A549 (cell line): ENCODE measurements at regions not wholly inside any gene's neighbourhood (a gene's known extent, or its start where the extent isn't known, plus 50 kb on each side); places are given as distances from the start of the nearest gene placed in this dataset.

Experiments
- ATAC-seq, 2 experiments: fragments of 200-7000 bp in 1 of 2; fragments of >200 bp in 1 of 2; cut with Nextera tagmentation in 1 of 2; cut with Tn5 transposase in 1 of 2; 3 replicates each; pipeline versions ENCODE4 v1.8.0 to v1.9.1; 2018 to 2020; ENCODE audit warnings: mild to moderate bottlenecking in 1 of 2, moderate library complexity in 1 of 2
- CTCF ChIA-PET: fragments of 300-600 bp; sonication (Branson Sonifier 250); formaldehyde crosslinking; extraction: SDS; loops from one replicate; lab custom pipeline; 2021; ENCODE audit warnings: antibody characterized with exemption, inconsistent platforms; lab: Yijun Ruan, JAX
- POLR2A ChIA-PET: fragments of 350-600 bp; formaldehyde crosslinking; extraction: SDS; loops from one replicate; lab custom pipeline; 2021; ENCODE audit warnings: antibody characterized with exemption, inconsistent platforms; lab: Yijun Ruan, JAX
- DNase-seq, 2 experiments: peaks; one replicate each; pipeline versions ENCODE4 v3.0.0 to v3.0.0-alpha.2; 2011 to 2016; ENCODE audit warnings: low read depth in 1 of 2, low spot score in 1 of 2
- FAIRE-seq: peaks from 2 replicates; lab custom pipeline; 2011; peaks lifted over from hg19 to GRCh38; lab: Jason Lieb, UNC
- H3K27ac ChIP-seq, 2 experiments: fragments of >200 bp; sonication (Bioruptor Twin); formaldehyde crosslinking; 3 replicates each; pipeline ENCODE4 v1.5.1; 2016 to 2017
- H3K4me1 ChIP-seq: fragments of >200 bp; sonication (Bioruptor Twin); formaldehyde crosslinking; 3 replicates; pipeline ENCODE4 v1.6.1; 2016
- H3K4me2 ChIP-seq: fragments of >200 bp; sonication (Bioruptor Twin); formaldehyde crosslinking; 3 replicates; pipeline ENCODE4 v1.6.1; 2016
- H3K4me3 ChIP-seq: fragments of >200 bp; sonication (Bioruptor Twin); formaldehyde crosslinking; 3 replicates; pipeline ENCODE4 v1.5.1; 2016
- H3K9me3 ChIP-seq: fragments of >200 bp; sonication (Bioruptor Twin); formaldehyde crosslinking; 3 replicates; pipeline ENCODE4 v1.6.1; 2016
- BHLHE40 ChIP-seq: IDR thresholded peaks from 2 replicates; pipeline ENCODE4 v1.6.1; 2012; ENCODE audit warnings: low read depth, low read length, inconsistent platforms
- CBX8 ChIP-seq: fragments of 200-600 bp; sonication (generic); IDR thresholded peaks from 2 replicates; pipeline ENCODE4 v1.6.1; 2016
- CHD2 ChIP-seq: fragments of 150-350 bp; IDR thresholded peaks from 2 replicates; pipeline ENCODE4 v1.6.1; 2014; ENCODE audit warnings: low read length; ENCODE audit not compliant: partially characterized antibody
- CHD4 ChIP-seq: fragments of 200-600 bp; sonication (generic); IDR thresholded peaks from 2 replicates; pipeline ENCODE4 v1.6.1; 2016; ENCODE audit warnings: antibody characterized with exemption, mild to moderate bottlenecking, borderline replicate concordance
- E2F6 ChIP-seq: IDR thresholded peaks from 2 replicates; pipeline ENCODE4 v1.6.1; 2012; ENCODE audit warnings: low read depth, borderline replicate concordance
- EHF ChIP-seq: fragments of 250-450 bp; sonication (Bioruptor Pico); IDR thresholded peaks from 2 replicates; pipeline ENCODE4 v1.5.0; 2020; ENCODE audit warnings: mild to moderate bottlenecking
- FOSL2 ChIP-seq, 2 experiments: fragments of 450-650 bp in 1 of 2; fragments of >200 bp in 1 of 2; sonication (Bioruptor Twin) in 1 of 2; formaldehyde crosslinking; IDR thresholded peaks; 2 replicates each; pipeline versions ENCODE4 v1.5.0 to v1.6.1; 2016 to 2020; ENCODE audit warnings: mild to moderate bottlenecking in 1 of 2, moderate library complexity in 1 of 2
- FOXS1 ChIP-seq: fragments of 250-450 bp; sonication (Bioruptor Pico); IDR thresholded peaks from 2 replicates; pipeline ENCODE4 v1.5.0; 2020; ENCODE audit warnings: mild to moderate bottlenecking, moderate library complexity
- HDAC2 ChIP-seq: fragments of 200-600 bp; sonication (generic); IDR thresholded peaks from 2 replicates; pipeline ENCODE4 v1.6.1; 2016
- HEYL ChIP-seq: fragments of 250-450 bp; sonication (Bioruptor Pico); IDR thresholded peaks from 2 replicates; pipeline ENCODE4 v1.8.0; 2021; ENCODE audit warnings: mild to moderate bottlenecking, moderate library complexity
- JUN ChIP-seq, 2 experiments: fragments of >200 bp; sonication (Bioruptor Twin); formaldehyde crosslinking; IDR thresholded peaks; 2 replicates in 1 of 2; 3 replicates in 1 of 2; pipeline ENCODE4 v1.6.1; 2016 to 2017
- KDM5A ChIP-seq: fragments of 200-600 bp; sonication (generic); IDR thresholded peaks from 2 replicates; pipeline ENCODE4 v1.6.1; 2016; ENCODE audit warnings: antibody characterized with exemption, mild to moderate bottlenecking
- MAX ChIP-seq: IDR thresholded peaks from 2 replicates; pipeline ENCODE4 v1.6.1; 2012
- MYC ChIP-seq: IDR thresholded peaks from 2 replicates; pipeline ENCODE4 v1.6.1; 2012; ENCODE audit warnings: mild to moderate bottlenecking, inconsistent platforms, low read length, improper control_type of control experiment, borderline replicate concordance
- NFE2L2 ChIP-seq: fragments of 150-350 bp; conservative IDR thresholded peaks from 2 replicates; pipeline ENCODE4 v1.6.1; 2014; ENCODE audit warnings: low read length
- RAD21 ChIP-seq, 2 experiments: fragments of >200 bp in 1 of 2; sonication (Bioruptor Twin) in 1 of 2; formaldehyde crosslinking in 1 of 2; IDR thresholded peaks in 1 of 2; conservative IDR thresholded peaks in 1 of 2; 2 replicates in 1 of 2; 3 replicates in 1 of 2; pipeline ENCODE4 v1.6.1; 2012 to 2018; ENCODE audit warnings: inconsistent platforms in 1 of 2
- RCOR1 ChIP-seq: fragments of 150-350 bp; IDR thresholded peaks from 2 replicates; pipeline ENCODE4 v1.6.1; 2014; ENCODE audit warnings: antibody characterized with exemption, low read length, low read depth
- REST ChIP-seq: fragments of 200-600 bp; sonication (generic); IDR thresholded peaks from 2 replicates; pipeline ENCODE4 v1.6.1; 2016; ENCODE audit warnings: antibody characterized with exemption, mild to moderate bottlenecking, moderate library complexity
- ZFP36 ChIP-seq: fragments of 450-650 bp; IDR thresholded peaks from 2 replicates; pipeline ENCODE4 v1.6.1; 2014; ENCODE audit warnings: borderline replicate concordance; ENCODE audit not compliant: partially characterized antibody
- ZSCAN20 ChIP-seq: fragments of 250-450 bp; sonication (Bioruptor Pico); IDR thresholded peaks from 2 replicates; pipeline ENCODE4 v1.8.0; 2022; ENCODE audit warnings: mild to moderate bottlenecking, moderate library complexity
- WGBS: methylation state at CpG from one replicate; pipeline ENCODE4 v1.1.6; 2017; ENCODE audit errors: missing lambda C conversion rate; 5-methylcytosine and 5-hydroxymethylcytosine counted together
- TF ChIP-seq, protein P1 (sequence below): fragments of 250-450 bp; sonication (Bioruptor Pico); IDR thresholded peaks from 2 replicates; pipeline ENCODE4 v1.5.0; 2021; ENCODE audit warnings: mild to moderate bottlenecking, moderate library complexity, borderline replicate concordance
- TF ChIP-seq, protein P2 (sequence below): fragments of >200 bp; sonication (Bioruptor Twin); formaldehyde crosslinking; IDR thresholded peaks from 2 replicates; pipeline ENCODE4 v1.6.1; 2016

DNA sequence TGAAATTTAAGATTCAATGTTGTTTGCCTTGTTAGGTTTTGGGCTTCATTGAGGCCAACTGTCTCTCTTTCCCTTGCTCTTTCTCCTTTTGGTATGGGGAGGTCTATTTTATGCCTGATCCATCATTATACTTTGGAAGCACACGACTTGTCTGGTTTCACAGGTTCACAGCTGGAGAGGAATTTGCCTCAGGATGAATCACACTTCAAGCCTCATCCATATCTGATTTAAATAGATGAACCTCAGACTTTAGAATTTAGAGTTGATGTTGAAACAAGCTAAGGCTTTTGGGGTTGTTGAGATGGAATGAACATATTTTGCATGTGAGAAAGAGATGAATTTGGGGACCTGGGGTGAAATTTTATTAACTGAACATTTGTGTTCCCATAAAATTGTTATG, 150.5 kb upstream of the IGFBP3 start:
- no peak overlapping the region for H3K4me2 ChIP-seq
- no peak overlapping the region for H3K4me3 ChIP-seq
- DNase-seq (no peak), FAIRE-seq (no peak), ATAC-seq (no peak)
- CTCF ChIA-PET: interaction anchor here (0.6 to 1.8 kb wide), 2 partner anchors 85 to 149 kb away, joined by 3 to 9 read pairs; no protein-coding TSS in a partner anchor
- peaks cover 3% of the 10 kb centered on the region; the same call in 1 of the 3 replicates for H3K4me1 ChIP-seq
- H3K27ac ChIP-seq: 0 out of 6 replicates have a peak overlapping the region, but pooled peaks of 1 of the 2 experiments have one; percentile 1
- 45% methylated on average over 1 of the region's 1 CpG for WGBS
- TF ChIP-seq NFE2L2: no peak
- TF ChIP-seq REST: no peak
- no peak for TF ChIP-seq FOSL2 (IDR thresholded peaks at IDR 0.05)
- 0 out of 2 replicates have a peak, but pooled peaks have one; percentile 16 for TF ChIP-seq FOSL2 (CRISPR knock-in tag; IDR thresholded peaks at IDR 0.05)
- no peaks in the 10 kb centered on the region for H3K9me3 ChIP-seq
- POLR2A ChIA-PET: no interaction called here

DNA sequence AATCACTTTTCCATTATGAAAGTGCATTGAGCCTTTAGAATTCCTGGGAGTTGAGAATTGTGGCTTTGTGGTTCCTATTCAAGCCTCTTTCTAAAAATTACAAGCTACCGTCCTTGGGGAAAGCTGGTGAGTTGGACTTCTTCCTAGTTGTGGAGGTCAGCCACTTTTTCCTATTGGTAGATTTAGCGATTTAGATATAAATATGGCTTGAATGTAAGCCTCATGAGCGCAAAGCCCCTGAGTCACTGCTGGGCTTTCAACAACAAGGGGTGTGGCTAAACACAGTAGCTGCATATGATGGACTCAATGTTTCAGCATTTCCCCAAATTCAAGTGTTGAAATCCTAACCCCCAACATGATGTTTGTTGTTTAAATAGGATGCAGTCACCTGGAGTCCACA, 150.0 kb upstream of the IGFBP3 start:
- ATAC-seq (no peak), FAIRE-seq (no peak), DNase-seq (no peak)
- Histone ChIP-seq H3K4me3 (no peak overlapping the region), H3K4me2 (no peak overlapping the region), H3K4me1 (peaks cover 3% of the 10 kb centered on the region; the same call in 1 of the 3 replicates), H3K27ac (0 out of 6 replicates have a peak overlapping the region, but pooled peaks of 1 of the 2 experiments have one; percentile 1), H3K9me3 (no peaks in the 10 kb centered on the region)
- ChIA-PET POLR2A (no interaction called here), CTCF (interaction anchor here (0.6 to 1.8 kb wide), 2 partner anchors 84 to 149 kb away, joined by 3 to 9 read pairs; no protein-coding TSS in a partner anchor)
- TF ChIP-seq FOXS1 (CRISPR knock-in tag): no peak
- TF ChIP-seq, protein P1, sequence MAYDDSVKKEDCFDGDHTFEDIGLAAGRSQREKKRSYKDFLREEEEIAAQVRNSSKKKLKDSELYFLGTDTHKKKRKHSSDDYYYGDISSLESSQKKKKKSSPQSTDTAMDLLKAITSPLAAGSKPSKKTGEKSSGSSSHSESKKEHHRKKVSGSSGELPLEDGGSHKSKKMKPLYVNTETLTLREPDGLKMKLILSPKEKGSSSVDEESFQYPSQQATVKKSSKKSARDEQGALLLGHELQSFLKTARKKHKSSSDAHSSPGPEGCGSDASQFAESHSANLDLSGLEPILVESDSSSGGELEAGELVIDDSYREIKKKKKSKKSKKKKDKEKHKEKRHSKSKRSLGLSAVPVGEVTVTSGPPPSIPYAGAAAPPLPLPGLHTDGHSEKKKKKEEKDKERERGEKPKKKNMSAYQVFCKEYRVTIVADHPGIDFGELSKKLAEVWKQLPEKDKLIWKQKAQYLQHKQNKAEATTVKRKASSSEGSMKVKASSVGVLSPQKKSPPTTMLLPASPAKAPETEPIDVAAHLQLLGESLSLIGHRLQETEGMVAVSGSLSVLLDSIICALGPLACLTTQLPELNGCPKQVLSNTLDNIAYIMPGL (CRISPR knock-in tag): no peak
- TF ChIP-seq BHLHE40: no peak
- no peak for TF ChIP-seq JUN (IDR thresholded peaks at IDR 0.05)
- TF ChIP-seq MYC: no peak
- TF ChIP-seq, protein P2, sequence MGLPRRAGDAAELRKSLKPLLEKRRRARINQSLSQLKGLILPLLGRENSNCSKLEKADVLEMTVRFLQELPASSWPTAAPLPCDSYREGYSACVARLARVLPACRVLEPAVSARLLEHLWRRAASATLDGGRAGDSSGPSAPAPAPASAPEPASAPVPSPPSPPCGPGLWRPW: no peak
- TF ChIP-seq RCOR1: no peak
- no peak for TF ChIP-seq CBX8
- no peak for TF ChIP-seq KDM5A
- TF ChIP-seq ZSCAN20 (CRISPR knock-in tag): no peak
- no peak for TF ChIP-seq E2F6
- no peak for TF ChIP-seq RAD21 (conservative IDR thresholded peaks at IDR 0.05 in 1 of 2, IDR thresholded peaks at IDR 0.05 in 1 of 2)
- no peak for TF ChIP-seq HDAC2
- no peak for TF ChIP-seq ZFP36
- no peak for TF ChIP-seq CHD4
- TF ChIP-seq EHF (CRISPR knock-in tag): no peak
- TF ChIP-seq MAX: no peak
- no peak for TF ChIP-seq CHD2
- TF ChIP-seq HEYL: no peak
- TF ChIP-seq, all 56 proteins: peak for 0
- WGBS: 87% methylated on average over 3 of the region's 3 CpGs
